Tibial nerve (tissue), 4 donors: ENCODE measurements at regions not wholly inside any gene's neighbourhood (a gene's known extent, or its start where the extent isn't known, plus 50 kb on each side); places are given as distances from the start of the nearest gene placed in this dataset.

ENCODE experiments used
- EP300 ChIP-seq, 2 donors: sonication (generic); formaldehyde crosslinking; IDR thresholded peaks; one replicate each; pipeline ENCODE4 v1.6.1; 2017; ENCODE audit warnings: antibody characterized with exemption in 2 of 2, mild to moderate bottlenecking in 1 of 2
- POLR2A ChIP-seq, 2 donors: fragments of 450-650 bp; IDR thresholded peaks; one replicate each; pipeline ENCODE4 v1.6.1; 2017; ENCODE audit warnings: antibody characterized with exemption in 2 of 2, mild to moderate bottlenecking in 2 of 2, moderate library complexity in 2 of 2
- TF ChIP-seq, protein P1 (sequence below), 5 experiments: fragments of 200-600 bp in 3 of 5; fragments of 450-650 bp in 2 of 5; sonication (generic) in 3 of 5; IDR thresholded peaks; one replicate each; pipeline ENCODE4 v1.5.1; 2016 to 2019; ENCODE audit warnings: antibody characterized with exemption in 5 of 5, mild to moderate bottlenecking in 3 of 5, moderate library complexity in 2 of 5

DNA sequence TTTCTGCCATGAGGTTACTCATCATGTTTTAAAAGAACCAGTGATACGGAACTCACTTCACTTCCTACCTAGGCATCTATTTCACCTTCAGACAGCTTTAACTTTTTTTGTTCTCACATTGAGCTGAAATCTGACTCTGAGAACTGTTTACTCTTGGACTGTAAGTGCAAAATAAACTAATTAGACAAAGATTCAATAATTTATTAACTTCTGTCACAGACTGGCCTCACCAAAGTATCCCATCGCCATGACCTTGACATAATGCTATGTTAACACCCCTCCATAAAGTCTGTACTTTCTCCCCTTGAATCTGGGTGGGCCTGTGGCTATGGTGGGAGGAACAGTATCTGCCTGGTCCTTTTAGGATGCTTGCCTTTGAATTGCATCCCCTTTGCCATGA, 448.1 kb downstream of the CBLN4 start:
- TF ChIP-seq POLR2A (IDR thresholded peaks at IDR 0.05) (no peak), EP300 (IDR thresholded peaks at IDR 0.05) (no peak)
- TF ChIP-seq, protein P1, sequence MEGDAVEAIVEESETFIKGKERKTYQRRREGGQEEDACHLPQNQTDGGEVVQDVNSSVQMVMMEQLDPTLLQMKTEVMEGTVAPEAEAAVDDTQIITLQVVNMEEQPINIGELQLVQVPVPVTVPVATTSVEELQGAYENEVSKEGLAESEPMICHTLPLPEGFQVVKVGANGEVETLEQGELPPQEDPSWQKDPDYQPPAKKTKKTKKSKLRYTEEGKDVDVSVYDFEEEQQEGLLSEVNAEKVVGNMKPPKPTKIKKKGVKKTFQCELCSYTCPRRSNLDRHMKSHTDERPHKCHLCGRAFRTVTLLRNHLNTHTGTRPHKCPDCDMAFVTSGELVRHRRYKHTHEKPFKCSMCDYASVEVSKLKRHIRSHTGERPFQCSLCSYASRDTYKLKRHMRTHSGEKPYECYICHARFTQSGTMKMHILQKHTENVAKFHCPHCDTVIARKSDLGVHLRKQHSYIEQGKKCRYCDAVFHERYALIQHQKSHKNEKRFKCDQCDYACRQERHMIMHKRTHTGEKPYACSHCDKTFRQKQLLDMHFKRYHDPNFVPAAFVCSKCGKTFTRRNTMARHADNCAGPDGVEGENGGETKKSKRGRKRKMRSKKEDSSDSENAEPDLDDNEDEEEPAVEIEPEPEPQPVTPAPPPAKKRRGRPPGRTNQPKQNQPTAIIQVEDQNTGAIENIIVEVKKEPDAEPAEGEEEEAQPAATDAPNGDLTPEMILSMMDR (IDR thresholded peaks at IDR 0.05), result no peak
